SIG-M5 treated with dmso at 0.1 percent for 504 hours (cell line): ENCODE measurements at regions not wholly inside any gene's neighbourhood (a gene's known extent, or its start where the extent isn't known, plus 50 kb on each side); places are given as distances from the start of the nearest gene placed in this dataset.
"Not testable (repeated sequence)": the region's sequence is repeated elsewhere in the genome, so short reads cannot be mapped to it uniquely, and the experiment has no call there.

Experiments
- DNase-seq: peaks from one replicate; lab custom pipeline; 2025; ENCODE audit not compliant: unreplicated experiment; lab: John Stamatoyannopoulos, UW

- peak; percentile 70 for DNase-seq
Observed at GRCh38 chr1:192476802-192477298, 98.7 kb upstream of the RGS1 start.

- peak; percentile 66 for DNase-seq
Observed at GRCh38 chr1:192477630-192478029, 97.9 kb upstream of the RGS1 start.

- no peak for DNase-seq
Observed at GRCh38 chr1:192485692-192486436, 89.7 kb upstream of the RGS1 start.

GRCh38 chr1:192488058-192488457 lies 87.5 kb upstream of the RGS1 start:
- peak; percentile 18 for DNase-seq

GRCh38 chr1:192489047-192489446 lies 86.5 kb upstream of the RGS1 start:
- DNase-seq = no peak

GRCh38 chr1:192489748-192490147 lies 85.8 kb upstream of the RGS1 start:
- peak; percentile 48 for DNase-seq

- no peak for DNase-seq
Observed at GRCh38 chr1:192491804-192492554, 83.6 kb upstream of the RGS1 start.

GRCh38 chr1:192493584-192493983 lies 82.0 kb upstream of the RGS1 start:
- DNase-seq = no peak

GRCh38 chr1:192496369-192497056 lies 79.1 kb upstream of the RGS1 start:
- no peak for DNase-seq

- DNase-seq = no peak
Observed at GRCh38 chr1:192497214-192497794, 78.3 kb upstream of the RGS1 start.

- not testable (repeated sequence) for DNase-seq
Observed at GRCh38 chr1:192498092-192498491, 77.5 kb upstream of the RGS1 start.

- DNase-seq = not testable (repeated sequence)
Observed at GRCh38 chr1:192499061-192499581, 76.5 kb upstream of the RGS1 start.

- DNase-seq = not testable (repeated sequence)
Observed at GRCh38 chr1:192500541-192500940, 75.0 kb upstream of the RGS1 start.

- DNase-seq = peak; percentile 49
Observed at GRCh38 chr1:192506741-192507155, 68.8 kb upstream of the RGS1 start.

- peak; percentile 32 for DNase-seq
Observed at GRCh38 chr1:192512426-192513162, 63.0 kb upstream of the RGS1 start.

GRCh38 chr1:192513196-192513595 lies 62.4 kb upstream of the RGS1 start:
- DNase-seq = no peak

GRCh38 chr1:192513697-192514096 lies 61.9 kb upstream of the RGS1 start:
- no peak for DNase-seq

GRCh38 chr1:192516776-192517297 lies 58.7 kb upstream of the RGS1 start:
- peak; percentile 88 for DNase-seq

- DNase-seq = not testable (repeated sequence)
Observed at GRCh38 chr1:192517716-192518355, 57.7 kb upstream of the RGS1 start.

GRCh38 chr1:192518700-192519099 lies 56.9 kb upstream of the RGS1 start:
- DNase-seq = no peak
